CD4-positive, alpha-beta T cell treated with Interleukin-17A for 4 hours (primary cell): ENCODE measurements at regions not wholly inside any gene's neighbourhood (a gene's known extent, or its start where the extent isn't known, plus 50 kb on each side); places are given as distances from the start of the nearest gene placed in this dataset.
A peak's percentile ranks its signal among the peaks of the same experiment; 100 is the strongest.

Source experiments
- DNase-seq: peaks from one replicate; pipeline ENCODE4 v3.0.0-alpha.2; 2020; ENCODE audit warnings: mixed read lengths

- no peak for DNase-seq
Observed at GRCh38 chr12:67798768-67799167, 150.2 kb downstream of the DYRK2 start.

DNA sequence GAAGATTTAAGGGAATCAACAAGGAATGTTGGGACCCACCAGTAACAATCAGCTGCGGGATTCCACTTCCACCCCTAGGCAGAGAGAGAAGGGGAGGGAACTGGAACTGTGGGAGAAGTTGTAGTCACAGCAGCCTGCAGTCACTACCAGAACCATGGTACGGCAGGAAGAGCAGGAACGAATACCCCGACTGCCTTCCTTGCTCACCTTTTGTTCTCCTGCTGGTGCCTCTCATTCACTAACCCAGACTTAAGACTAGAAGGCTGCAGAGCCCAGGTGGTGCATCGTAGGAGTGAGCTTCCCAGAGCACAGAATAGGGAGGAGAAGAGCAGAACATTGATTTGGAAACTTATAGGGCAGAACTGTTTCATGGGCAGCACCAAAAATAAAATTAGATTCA is 154.2 kb downstream of the DYRK2 start:
- DNase-seq, result peak; percentile 12

- no peak for DNase-seq
Observed at GRCh38 chr12:67803278-67803993, 154.9 kb downstream of the DYRK2 start.

GRCh38 chr12:67804168-67804567 is 155.6 kb downstream of the DYRK2 start:
- peak; percentile 62 for DNase-seq

DNA sequence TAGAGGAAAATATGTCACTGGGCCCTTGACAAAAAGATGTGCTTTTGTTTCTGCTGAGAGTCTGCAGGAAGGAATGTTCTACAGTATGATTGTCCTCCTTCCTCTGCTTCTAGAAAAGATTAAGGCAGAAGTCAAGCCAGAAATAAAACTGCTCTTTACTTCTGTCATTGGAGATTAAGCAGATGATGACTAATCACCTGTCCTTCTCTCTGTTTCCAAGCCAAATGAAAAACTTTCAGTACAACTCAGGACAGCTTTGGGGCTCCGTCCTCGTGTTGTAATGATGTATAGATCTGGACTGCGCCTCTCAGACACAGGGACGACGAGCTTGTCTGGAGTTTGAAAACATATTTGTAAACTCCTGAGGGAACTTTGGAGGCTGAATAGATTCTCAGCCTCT is 159.3 kb downstream of the DYRK2 start:
- DNase-seq, result no peak

DNA sequence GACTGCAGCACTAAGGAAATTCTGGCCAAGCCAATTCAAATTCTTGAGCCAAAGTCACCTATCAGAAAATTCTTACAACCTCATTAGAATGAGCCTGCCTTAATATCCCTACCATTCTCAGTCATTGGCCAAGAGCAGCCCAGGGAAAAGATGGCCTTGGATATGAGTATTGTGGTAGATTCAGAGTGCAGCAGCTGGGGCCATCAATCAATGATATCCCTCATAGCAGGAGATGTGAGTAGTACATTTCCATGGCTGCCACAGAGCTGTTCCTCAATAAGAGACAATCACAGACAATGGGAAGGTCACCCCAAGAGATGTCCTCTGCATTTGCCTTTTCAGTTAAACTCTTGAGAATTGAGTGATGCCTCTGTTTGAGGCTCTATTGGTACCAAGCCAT is 161.6 kb downstream of the DYRK2 start:
- no peak for DNase-seq

- DNase-seq, result no peak
Observed at GRCh38 chr12:67811437-67812361, 163.2 kb downstream of the DYRK2 start.

- no peak for DNase-seq
Observed at GRCh38 chr12:67813456-67813904, 164.9 kb downstream of the DYRK2 start.

- no peak for DNase-seq
Observed at GRCh38 chr12:67816269-67816668, 167.7 kb downstream of the DYRK2 start.

DNA sequence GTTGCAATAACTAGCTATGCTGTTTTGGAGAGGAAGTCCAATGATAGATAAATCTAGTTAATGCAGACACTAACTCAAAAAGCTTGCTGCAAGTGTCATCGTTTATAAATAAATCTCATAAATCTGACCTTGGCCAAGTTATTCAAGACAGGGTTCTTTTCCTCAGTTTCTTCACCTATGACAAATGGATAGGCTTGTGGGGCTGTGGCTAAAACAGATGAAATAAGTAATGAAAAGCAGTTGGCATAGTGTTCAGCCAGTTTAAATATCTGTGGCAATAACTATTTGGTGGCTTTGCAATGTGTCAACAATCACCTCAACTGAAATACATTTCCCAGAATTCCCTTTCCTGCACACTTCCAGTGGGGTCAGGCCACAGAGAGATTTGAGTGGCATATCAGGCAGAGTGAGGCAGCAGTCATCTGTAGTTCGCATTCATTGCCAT is 169.9 kb downstream of the DYRK2 start:
- no peak for DNase-seq

- DNase-seq, result no peak
Observed at GRCh38 chr12:67819902-67820301, 169.3 kb upstream of the IFNG-AS1 start.

DNA sequence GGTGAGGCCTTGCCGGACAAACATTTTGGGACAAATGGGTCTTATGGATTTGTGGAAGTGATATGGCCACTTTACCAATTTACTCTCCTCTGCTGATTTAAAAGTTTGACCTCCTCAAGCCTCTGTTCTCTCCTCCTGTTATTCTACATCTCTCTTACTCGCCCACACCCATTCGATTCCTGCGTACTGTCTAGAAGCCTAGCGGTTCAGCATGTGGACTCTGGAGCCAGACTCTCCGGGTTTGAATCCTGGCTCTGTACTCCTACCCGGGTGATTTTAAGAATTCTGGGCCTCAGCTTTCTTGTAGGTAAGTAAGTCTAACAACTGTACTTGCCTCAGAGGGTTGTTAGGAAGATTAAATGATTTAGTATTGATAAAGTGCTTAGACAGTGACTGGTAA is 168.6 kb upstream of the IFNG-AS1 start:
- no peak for DNase-seq

DNA sequence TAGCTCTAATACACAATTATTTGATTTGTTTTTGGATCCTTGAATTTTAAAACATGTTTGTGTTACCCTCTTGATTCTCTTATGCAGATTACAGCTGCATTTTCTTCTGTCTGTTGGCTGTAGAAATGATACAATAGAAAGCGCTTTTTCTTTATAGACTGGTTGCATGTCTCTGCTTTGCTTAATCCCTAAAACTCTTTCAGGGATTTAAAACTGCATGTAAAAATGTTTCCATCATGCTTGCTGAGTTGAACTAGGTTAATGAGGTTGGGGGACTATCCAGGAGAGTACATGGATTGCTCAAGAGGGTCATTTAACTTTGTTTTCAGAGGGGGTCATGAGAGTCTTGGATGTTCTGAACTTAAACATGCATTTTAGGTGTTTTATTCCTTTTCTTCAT is 166.4 kb upstream of the IFNG-AS1 start:
- no peak for DNase-seq

- no peak for DNase-seq
Observed at GRCh38 chr12:67826148-67826547, 163.1 kb upstream of the IFNG-AS1 start.

DNA sequence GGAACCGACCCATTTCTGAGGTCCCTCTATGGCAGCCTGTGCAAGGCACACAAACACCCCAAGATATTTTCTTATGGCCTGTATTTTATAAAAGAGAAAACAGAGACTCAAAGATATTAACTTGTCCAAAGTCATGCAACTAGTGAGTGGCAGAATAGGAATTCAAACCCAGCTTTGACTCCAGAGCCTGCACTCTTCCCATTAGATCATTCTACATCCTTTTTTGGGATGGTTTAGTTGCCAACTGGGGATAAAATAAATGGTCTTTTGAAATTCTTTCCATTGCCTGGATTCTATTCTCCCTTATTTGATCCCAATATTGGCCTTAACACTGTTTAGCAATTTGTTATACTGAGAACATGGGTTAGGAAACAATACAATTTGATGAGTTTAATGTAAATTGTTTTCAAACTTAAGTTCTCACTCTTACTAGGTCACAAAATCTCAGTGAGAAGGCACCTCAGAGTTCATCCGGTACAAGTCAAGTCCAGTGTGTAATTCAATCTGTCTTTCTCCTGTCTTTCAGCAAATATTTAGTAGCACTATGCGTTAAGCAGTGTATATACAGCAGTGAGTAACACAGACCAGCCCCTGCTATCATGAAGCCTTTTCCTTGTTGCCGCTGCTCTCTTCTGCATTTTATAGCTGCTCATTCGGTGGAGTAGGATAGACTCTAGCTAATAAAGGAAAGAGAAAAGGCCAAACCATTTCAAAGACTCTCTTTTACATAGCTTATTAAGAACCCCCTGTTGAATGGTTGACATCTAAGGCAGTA is 162.1 kb upstream of the IFNG-AS1 start:
- DNase-seq, result no peak

GRCh38 chr12:67827820-67828383 is 161.3 kb upstream of the IFNG-AS1 start:
- peak; percentile 38 for DNase-seq

DNA sequence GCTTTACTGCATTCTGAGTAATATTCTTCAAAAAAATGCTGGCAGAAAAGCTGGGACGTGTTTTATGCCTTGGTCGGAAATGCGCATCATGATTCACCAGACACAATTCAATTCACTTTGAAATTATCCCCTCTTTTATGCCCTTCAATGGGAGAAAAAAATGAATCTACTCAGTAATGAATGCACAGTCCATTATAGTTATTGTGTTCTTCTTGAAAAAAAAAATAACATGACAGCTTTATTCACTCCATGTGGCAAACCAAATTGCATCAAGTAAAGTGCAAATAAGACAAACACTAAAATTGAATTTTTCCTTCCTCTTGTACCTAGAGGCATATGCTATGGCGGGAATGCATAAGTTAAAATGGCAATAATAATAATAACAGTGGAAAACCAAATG is 159.4 kb upstream of the IFNG-AS1 start:
- DNase-seq, result no peak

DNA sequence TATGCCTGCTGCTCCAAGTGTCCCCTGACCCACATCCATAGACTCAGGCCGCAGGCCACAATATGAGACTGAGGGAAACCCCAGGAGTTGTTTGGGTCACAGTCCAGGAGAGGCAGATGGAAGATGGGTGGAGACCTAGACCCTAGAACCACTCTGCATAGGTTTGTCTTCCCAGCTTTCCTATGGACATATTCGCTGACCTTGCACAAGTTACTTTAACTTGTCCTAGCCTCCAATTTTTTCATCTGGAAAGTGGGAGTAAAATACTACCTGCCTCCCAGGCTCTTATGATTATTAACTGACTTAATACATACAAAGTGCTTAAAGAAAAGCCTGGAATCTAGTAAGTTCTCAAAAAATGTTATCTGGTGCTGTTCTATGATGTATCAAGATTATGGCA is 157.1 kb upstream of the IFNG-AS1 start:
- DNase-seq, result no peak

GRCh38 chr12:67833602-67834001 is 155.6 kb upstream of the IFNG-AS1 start:
- no peak for DNase-seq

DNA sequence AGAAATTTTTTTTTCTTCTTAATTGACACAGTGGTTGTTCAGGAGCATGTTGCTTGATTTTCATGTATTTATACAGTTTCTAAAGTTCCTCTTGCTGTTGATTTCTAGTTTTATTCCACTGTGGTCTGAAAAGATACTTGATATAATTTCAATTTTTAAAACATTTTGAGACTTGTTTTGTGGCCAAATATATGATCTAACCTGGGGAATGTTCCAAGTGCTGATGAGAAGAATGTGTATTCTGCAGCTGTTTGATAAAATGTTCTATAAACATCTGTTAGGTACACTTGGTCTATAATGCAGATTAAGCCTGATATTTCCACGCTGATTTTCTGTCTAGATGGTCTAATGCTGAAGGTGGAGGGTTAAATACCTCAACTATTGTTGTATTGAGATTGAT is 151.4 kb upstream of the IFNG-AS1 start:
- DNase-seq, result no peak

DNA sequence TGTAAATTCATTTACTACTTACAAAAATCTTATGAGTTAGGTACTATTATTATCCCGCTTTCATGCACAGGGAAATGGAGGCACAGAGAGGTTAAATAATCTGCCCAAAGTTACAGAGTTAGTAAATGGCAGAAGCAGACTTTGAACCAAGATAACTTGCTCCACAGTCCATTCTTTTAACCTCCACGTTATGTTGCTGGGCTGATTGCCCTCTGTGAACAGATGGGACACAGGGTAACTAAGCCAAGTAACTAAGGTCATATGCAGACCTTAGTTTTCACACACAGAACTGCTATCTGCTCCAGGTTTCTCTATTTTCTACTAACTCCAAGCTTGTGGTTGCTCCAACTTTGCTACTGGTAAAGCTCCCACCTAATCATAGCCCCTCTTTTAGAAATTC is 147.1 kb upstream of the IFNG-AS1 start:
- DNase-seq, result no peak

DNA sequence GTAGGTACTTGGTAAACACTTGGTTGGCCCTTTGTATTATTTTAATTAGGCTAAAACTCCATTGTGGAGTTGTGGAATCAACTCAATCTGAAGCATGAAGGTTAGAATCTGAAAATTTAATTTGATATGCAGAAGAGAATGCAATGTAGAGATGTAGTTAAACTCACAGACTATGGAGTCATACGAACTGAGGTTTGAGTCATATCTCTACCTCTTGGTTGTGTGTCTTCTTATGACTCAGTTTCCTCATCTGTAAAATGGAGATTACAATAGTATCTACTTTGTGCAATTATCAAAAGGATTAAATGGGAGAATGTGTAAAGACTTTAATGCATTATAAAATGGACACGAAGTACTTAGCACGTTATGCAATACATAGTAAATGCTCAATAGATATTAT is 146.0 kb upstream of the IFNG-AS1 start:
- DNase-seq, result no peak

DNA sequence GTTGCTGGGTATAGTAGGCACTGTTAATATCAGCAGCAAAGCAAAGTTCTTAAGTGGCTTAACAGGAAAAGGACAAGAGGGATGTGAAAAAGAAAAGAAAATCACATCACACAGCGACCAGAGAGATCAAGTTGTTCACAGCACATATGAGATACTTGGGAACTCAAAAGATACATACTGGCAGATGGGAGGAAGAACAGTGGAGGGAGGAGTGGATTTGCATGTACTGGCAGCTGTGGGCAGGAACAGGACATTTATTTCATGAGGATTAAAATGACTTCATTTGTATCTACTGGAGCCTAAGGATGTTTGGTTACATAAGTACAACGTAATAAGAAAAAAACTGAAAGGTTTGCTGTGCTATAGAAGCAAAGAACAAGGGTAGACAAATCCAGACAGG is 136.5 kb upstream of the IFNG-AS1 start:
- DNase-seq, result no peak
